ENCODE measurements at regions not wholly inside any gene's neighbourhood (a gene's known extent, or its start where the extent isn't known, plus 50 kb on each side); places are given as distances from the start of the nearest gene placed in this dataset.

- TF ChIP-seq CTCF (IDR thresholded peaks at IDR 0.05; ENCODE audit: low read length), result no peak
- no peak for TF ChIP-seq EZH2 (optimal IDR thresholded peaks at IDR 0.05; ENCODE audit: low read depth, low read length)
Observed at GRCh38 chr16:61540216-61540615, 496.0 kb downstream of the CDH8 start.
